ENCODE measurements at regions not wholly inside any gene's neighbourhood (a gene's known extent, or its start where the extent isn't known, plus 50 kb on each side); places are given as distances from the start of the nearest gene placed in this dataset.

GRCh38 chr2:38178119-38178518 lies 102.2 kb upstream of the CYP1B1 start:
- DNase-seq = no peak
- intact Hi-C loops (cut with micrococcal nuclease) = no loop called here

GRCh38 chr2:38176619-38177021 lies 100.7 kb upstream of the CYP1B1 start:
- DNase-seq (no peak), ATAC-seq (no peak)

More at GRCh38 chr2:38178119-38178518, 102.2 kb upstream of the CYP1B1 start:
- ATAC-seq = peak; percentile 81

GRCh38 chr2:38174646-38175423 lies 98.9 kb upstream of the CYP1B1 start:
- no peak for DNase-seq
- intact Hi-C loops (cut with micrococcal nuclease) = no loop called here
- peak; percentile 75 for ATAC-seq

More at GRCh38 chr2:38176619-38177021, 100.7 kb upstream of the CYP1B1 start:
- intact Hi-C loops (cut with micrococcal nuclease) = no loop called here

- intact Hi-C loops (cut with micrococcal nuclease) = no loop called here
- ATAC-seq (no peak), DNase-seq (no peak)
These were observed 98.2 kb upstream of the CYP1B1 start for GRCh38 chr2:38174131-38174530.

GRCh38 chr2:38173683-38174082 lies 97.7 kb upstream of the CYP1B1 start:
- intact Hi-C loops (cut with micrococcal nuclease) = no loop called here
- no peak for DNase-seq
- ATAC-seq = no peak

- intact Hi-C loops (cut with micrococcal nuclease) = no loop called here
- DNase-seq (no peak), ATAC-seq (peak; percentile 68)
These were observed 95.4 kb upstream of the CYP1B1 start for GRCh38 chr2:38171208-38171855.

GRCh38 chr2:38170733-38171132 lies 94.8 kb upstream of the CYP1B1 start:
- intact Hi-C loops (cut with micrococcal nuclease) = no loop called here
- DNase-seq (no peak), ATAC-seq (no peak)

- DNase-seq (no peak), ATAC-seq (no peak)
- intact Hi-C loops (cut with micrococcal nuclease) = no loop called here
These were observed 94.1 kb upstream of the CYP1B1 start for GRCh38 chr2:38170067-38170466.

- no peak for ATAC-seq
- intact Hi-C loops (cut with micrococcal nuclease) = no loop called here
- DNase-seq = no peak
These were observed 92.9 kb upstream of the CYP1B1 start for GRCh38 chr2:38168710-38169480.

GRCh38 chr2:38167968-38168350 lies 92.0 kb upstream of the CYP1B1 start:
- ATAC-seq (no peak), DNase-seq (no peak)
- intact Hi-C loops (cut with micrococcal nuclease) = no loop called here

- no peak for DNase-seq
- intact Hi-C loops (cut with micrococcal nuclease) = no loop called here
- no peak for ATAC-seq
These were observed 89.7 kb upstream of the CYP1B1 start for GRCh38 chr2:38165698-38166097.

GRCh38 chr2:38164881-38165280 lies 88.9 kb upstream of the CYP1B1 start:
- DNase-seq (no peak), ATAC-seq (no peak)
- intact Hi-C loops (cut with micrococcal nuclease) = no loop called here

- DNase-seq (no peak), ATAC-seq (no peak)
- intact Hi-C loops (cut with micrococcal nuclease) = no loop called here
These were observed 87.6 kb upstream of the CYP1B1 start for GRCh38 chr2:38163579-38163978.

- no peak for ATAC-seq
- intact Hi-C loops (cut with micrococcal nuclease) = no loop called here
These were observed 87.1 kb upstream of the CYP1B1 start for GRCh38 chr2:38163006-38163405.

GRCh38 chr2:38160516-38160915 lies 84.6 kb upstream of the CYP1B1 start:
- intact Hi-C loops (cut with micrococcal nuclease) = no loop called here
- DNase-seq (no peak), ATAC-seq (no peak)

More at GRCh38 chr2:38163006-38163405, 87.1 kb upstream of the CYP1B1 start:
- no peak for DNase-seq

- ATAC-seq = peak; percentile 85
- intact Hi-C loops (cut with micrococcal nuclease) = no loop called here
- no peak for DNase-seq
These were observed 83.6 kb upstream of the CYP1B1 start for GRCh38 chr2:38159597-38159996.

- DNase-seq = no peak
- ATAC-seq = peak; percentile 10
- intact Hi-C loops (cut with micrococcal nuclease) = no loop called here
These were observed 83.2 kb upstream of the CYP1B1 start for GRCh38 chr2:38159191-38159590.

GRCh38 chr2:38158378-38159118 lies 82.6 kb upstream of the CYP1B1 start:
- DNase-seq = peak; percentile 48
- ATAC-seq = peak; percentile 57
- intact Hi-C loops (cut with micrococcal nuclease) = no loop called here

- ATAC-seq (no peak), DNase-seq (no peak)
- intact Hi-C loops (cut with micrococcal nuclease) = no loop called here
These were observed 80.5 kb upstream of the CYP1B1 start for GRCh38 chr2:38156436-38156835.
